ENCODE measurements at regions not wholly inside any gene's neighbourhood (a gene's known extent, or its start where the extent isn't known, plus 50 kb on each side); places are given as distances from the start of the nearest gene placed in this dataset.

DNA sequence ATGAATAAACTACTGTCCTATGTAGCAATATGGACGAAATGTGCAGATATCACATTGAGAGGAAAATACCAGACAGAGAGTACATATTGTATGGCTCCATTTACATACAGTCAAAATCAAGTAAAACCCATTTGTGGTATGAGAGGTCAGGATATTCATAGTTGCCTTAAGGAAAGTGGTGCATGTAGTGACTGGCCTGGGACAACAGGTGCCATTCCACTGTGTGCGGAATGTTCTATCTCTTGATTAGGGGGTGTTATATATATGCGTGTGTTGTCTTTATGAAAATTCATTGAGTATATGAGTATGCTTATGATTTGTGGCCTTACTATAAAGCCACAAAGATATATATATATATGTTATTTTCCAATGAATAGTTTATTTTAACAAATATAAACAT lies 964.0 kb downstream of the SORCS3 start:
- dilution Hi-C loops (cut with MboI; ENCODE audit: extremely low pct_ligation_motif_present, low sequenced_read_pairs) = no loop called here
- TF ChIP-seq CTCF (optimal IDR thresholded peaks at IDR 0.05 in 1 of 3, IDR thresholded peaks at IDR 0.05 in 1 of 3, conservative IDR thresholded peaks at IDR 0.05 in 1 of 3; ENCODE audit: extremely low read depth in 1 of 3, insufficient read depth in 2 of 3, low read length in 3 of 3) (no peak), EZH2 (IDR thresholded peaks at IDR 0.05; ENCODE audit: low read length) (no peak)
- Histone ChIP-seq H3K4me3 (ENCODE audit: control insufficient read depth in 2 of 3, extremely low read depth in 1 of 3, insufficient read depth in 2 of 3, low read depth in 1 of 3, low read length in 3 of 3) (no peak overlapping the region), H3K79me2 (ENCODE audit: control insufficient read depth, insufficient read depth, low read length) (no peaks in the 10 kb centered on the region), H4K20me1 (ENCODE audit: control insufficient read depth, extremely low read depth, insufficient read depth, low read length) (no peaks in the 10 kb centered on the region), H3K9me3 (ENCODE audit: control insufficient read depth, low read depth, low read length) (no peaks in the 10 kb centered on the region), H3K4me1 (ENCODE audit: control insufficient read depth, extremely low read depth, insufficient read depth, low read length) (no peaks in the 10 kb centered on the region), H3K9ac (ENCODE audit: control insufficient read depth, extremely low read depth, insufficient read depth, low read length) (no peak overlapping the region), H3K27ac (ENCODE audit: control insufficient read depth, insufficient read depth, low read length) (no peak overlapping the region), H3K9me1 (ENCODE audit: control insufficient read depth, extremely low read depth, insufficient read depth, low read length) (no peaks in the 10 kb centered on the region), H3K36me3 (ENCODE audit: control insufficient read depth in 2 of 2, extremely low read depth in 1 of 2, insufficient read depth in 2 of 2, low read length in 2 of 2) (no peaks in the 10 kb centered on the region), H2AFZ (ENCODE audit: control insufficient read depth, low read length) (no peak overlapping the region), H3K4me2 (ENCODE audit: control insufficient read depth, extremely low read depth, insufficient read depth, low read depth, low read length) (no peak overlapping the region), H3K27me3 (ENCODE audit: control insufficient read depth, extremely low read depth, insufficient read depth, low read length) (no peaks in the 10 kb centered on the region)
- FAIRE-seq (no peak), DNase-seq (ENCODE audit: low read depth, low spot score) (no peak)

DNA sequence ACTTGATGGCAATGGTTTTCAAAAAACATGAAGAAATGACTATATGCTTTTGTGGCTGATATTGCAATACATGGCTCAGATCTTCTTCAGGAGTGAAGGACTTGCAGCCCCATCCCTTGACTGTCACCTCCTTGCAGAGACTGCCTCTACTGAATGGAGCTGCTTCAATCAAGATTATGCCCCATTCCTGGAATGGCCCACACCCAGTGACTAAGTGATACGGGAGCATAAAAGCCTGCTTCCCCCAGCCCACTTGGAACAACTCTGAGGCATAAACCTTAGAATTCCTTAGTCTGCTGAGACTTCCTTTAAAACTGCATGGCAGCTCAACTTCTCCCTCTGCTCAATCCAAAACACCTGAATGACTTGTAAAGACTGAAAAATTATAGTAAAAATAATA lies 957.1 kb downstream of the SORCS3 start:
- Histone ChIP-seq H3K79me2 (ENCODE audit: control insufficient read depth, insufficient read depth, low read length) (no peaks in the 10 kb centered on the region), H3K9me3 (ENCODE audit: control insufficient read depth, low read depth, low read length) (no peaks in the 10 kb centered on the region), H3K4me2 (ENCODE audit: control insufficient read depth, extremely low read depth, insufficient read depth, low read depth, low read length) (no peak overlapping the region), H3K9ac (ENCODE audit: control insufficient read depth, extremely low read depth, insufficient read depth, low read length) (no peak overlapping the region), H3K4me3 (ENCODE audit: control insufficient read depth in 2 of 3, extremely low read depth in 1 of 3, insufficient read depth in 2 of 3, low read depth in 1 of 3, low read length in 3 of 3) (no peak overlapping the region), H4K20me1 (ENCODE audit: control insufficient read depth, extremely low read depth, insufficient read depth, low read length) (no peaks in the 10 kb centered on the region), H3K27ac (ENCODE audit: control insufficient read depth, insufficient read depth, low read length) (no peak overlapping the region), H3K4me1 (ENCODE audit: control insufficient read depth, extremely low read depth, insufficient read depth, low read length) (no peaks in the 10 kb centered on the region), H3K27me3 (ENCODE audit: control insufficient read depth, extremely low read depth, insufficient read depth, low read length) (no peaks in the 10 kb centered on the region), H2AFZ (ENCODE audit: control insufficient read depth, low read length) (no peak overlapping the region), H3K9me1 (ENCODE audit: control insufficient read depth, extremely low read depth, insufficient read depth, low read length) (no peaks in the 10 kb centered on the region), H3K36me3 (ENCODE audit: control insufficient read depth in 2 of 2, extremely low read depth in 1 of 2, insufficient read depth in 2 of 2, low read length in 2 of 2) (no peaks in the 10 kb centered on the region)
- dilution Hi-C loops (cut with MboI; ENCODE audit: extremely low pct_ligation_motif_present, low sequenced_read_pairs) = no loop called here
- FAIRE-seq = no peak
- no peak for TF ChIP-seq CTCF (optimal IDR thresholded peaks at IDR 0.05 in 1 of 3, IDR thresholded peaks at IDR 0.05 in 1 of 3, conservative IDR thresholded peaks at IDR 0.05 in 1 of 3; ENCODE audit: extremely low read depth in 1 of 3, insufficient read depth in 2 of 3, low read length in 3 of 3)
- no peak for DNase-seq (ENCODE audit: low read depth, low spot score)

Data from keratinocyte (primary cell).